ENCODE measurements at regions not wholly inside any gene's neighbourhood (a gene's known extent, or its start where the extent isn't known, plus 50 kb on each side); places are given as distances from the start of the nearest gene placed in this dataset.

DNA sequence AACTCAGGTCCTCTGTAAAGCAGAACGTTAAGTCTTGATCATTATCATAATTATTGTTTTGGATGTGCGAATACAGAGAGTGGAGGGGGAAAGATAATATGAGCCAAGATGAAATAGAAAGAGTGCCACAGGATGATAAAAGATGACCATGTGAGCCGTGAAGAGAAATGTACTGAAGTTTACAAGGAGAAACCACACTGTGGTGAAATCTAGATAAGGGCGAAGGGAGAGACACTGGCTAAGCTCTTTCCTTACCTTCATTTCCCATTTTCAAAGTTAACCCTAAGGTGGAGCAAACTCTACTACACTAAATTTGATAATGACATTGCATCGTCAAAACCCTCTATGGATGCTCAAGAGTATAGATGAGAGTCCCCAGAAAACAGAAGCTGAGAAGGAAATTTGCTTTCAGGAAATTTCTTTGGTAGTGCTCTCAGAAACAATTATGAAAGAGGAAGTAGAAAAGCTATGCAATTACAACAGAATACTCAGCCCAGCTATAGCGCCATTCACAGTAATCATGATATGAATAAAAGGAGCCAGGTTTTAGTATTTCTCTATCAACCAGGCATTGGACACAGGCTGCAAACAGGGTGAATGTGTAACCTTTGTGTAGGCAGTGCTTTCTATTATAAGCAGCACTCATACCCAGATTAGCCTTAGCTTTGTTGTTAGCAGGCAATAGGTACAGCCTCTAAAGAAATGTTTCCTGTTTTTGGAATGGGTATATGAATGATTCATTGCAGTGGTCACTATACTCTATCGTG, 1080.7 kb downstream of the GRIK2 start:
- no peak for DNase-seq

DNA sequence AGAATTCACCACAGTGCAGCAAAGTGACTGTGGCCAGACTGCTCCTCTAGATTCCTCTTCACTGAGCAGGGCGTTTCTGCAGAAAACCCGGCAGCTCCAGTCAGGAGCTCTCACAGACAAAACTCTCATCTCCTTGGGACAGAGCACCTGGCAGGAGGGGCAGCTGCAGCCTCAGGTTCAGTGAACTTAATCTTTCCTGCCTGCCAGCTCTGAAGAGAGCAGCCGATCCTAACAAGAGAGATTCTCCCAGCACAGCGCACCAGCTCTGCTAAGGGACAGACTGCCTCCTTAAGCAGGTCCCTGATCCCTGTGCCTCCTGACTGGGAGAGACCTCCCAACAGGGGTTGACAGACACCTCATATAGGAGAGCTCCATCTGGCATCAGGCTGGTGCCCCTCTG, 1065.5 kb downstream of the GRIK2 start:
- no peak for DNase-seq

GRCh38 chr6:102438171-102438570, 1044.7 kb downstream of the GRIK2 start:
- DNase-seq, result no peak

- no peak for DNase-seq
These were observed 1024.0 kb downstream of the GRIK2 start for GRCh38 chr6:102417368-102417998.

- no peak for DNase-seq
These were observed 1022.4 kb downstream of the GRIK2 start for GRCh38 chr6:102415891-102416290.

DNA sequence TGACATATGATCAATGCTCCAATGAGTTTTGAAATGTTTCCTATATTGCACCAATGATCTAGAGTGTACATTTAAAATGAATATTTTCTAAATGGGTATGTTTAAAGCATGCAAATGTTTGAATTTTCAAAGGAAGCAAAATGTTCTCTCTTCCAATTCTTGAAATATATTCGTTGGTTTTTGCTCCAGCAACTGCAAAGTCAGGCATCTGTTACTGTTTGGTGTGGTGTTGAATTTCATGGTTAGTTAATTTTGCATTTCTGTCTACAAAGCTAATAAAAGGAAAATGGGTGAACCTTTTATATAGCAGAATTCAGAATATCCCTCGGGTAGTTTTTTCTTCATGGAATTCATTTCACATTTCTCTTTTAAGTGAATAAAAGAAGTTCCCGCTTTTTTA, 1018.3 kb downstream of the GRIK2 start:
- no peak for DNase-seq

GRCh38 chr6:102407886-102408741, 1014.6 kb downstream of the GRIK2 start:
- DNase-seq, result no peak

GRCh38 chr6:102405860-102406259, 1012.4 kb downstream of the GRIK2 start:
- no peak for DNase-seq

GRCh38 chr6:102402635-102403329, 1009.3 kb downstream of the GRIK2 start:
- no peak for DNase-seq

DNA sequence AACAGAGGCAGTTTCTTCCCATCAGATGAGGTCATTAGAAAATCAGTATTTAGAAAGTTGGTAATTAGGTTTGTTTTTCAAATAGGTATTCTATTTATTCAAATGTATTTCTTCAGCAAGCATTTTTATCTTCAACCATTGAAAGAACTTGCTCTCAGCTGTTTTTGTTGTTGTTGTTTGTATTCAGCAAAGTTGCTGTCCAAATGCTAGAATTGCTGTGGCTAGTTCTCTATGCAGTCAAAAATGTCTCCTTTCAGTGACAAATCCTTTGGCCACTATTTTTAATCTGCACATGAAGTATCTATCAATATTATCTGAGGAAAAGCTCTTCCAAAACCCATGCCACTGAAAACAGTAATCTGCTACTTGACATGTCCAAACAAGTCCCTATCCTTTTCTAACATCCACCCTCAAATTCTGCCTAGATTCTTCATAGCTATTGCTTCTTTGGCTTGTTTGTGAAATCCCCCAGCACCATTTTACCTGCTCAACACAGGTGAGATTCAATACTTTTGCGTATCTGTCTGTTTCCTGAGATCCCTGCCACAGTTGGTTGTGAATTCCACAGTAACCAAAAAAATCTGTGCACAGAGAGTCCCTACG, 1005.4 kb downstream of the GRIK2 start:
- no peak for DNase-seq

GRCh38 chr6:102390541-102390940, 997.0 kb downstream of the GRIK2 start:
- DNase-seq, result no peak

GRCh38 chr6:102389994-102390393, 996.5 kb downstream of the GRIK2 start:
- no peak for DNase-seq

GRCh38 chr6:102387326-102388033, 994.0 kb downstream of the GRIK2 start:
- DNase-seq, result no peak

GRCh38 chr6:102381203-102381602, 987.7 kb downstream of the GRIK2 start:
- no peak for DNase-seq

DNA sequence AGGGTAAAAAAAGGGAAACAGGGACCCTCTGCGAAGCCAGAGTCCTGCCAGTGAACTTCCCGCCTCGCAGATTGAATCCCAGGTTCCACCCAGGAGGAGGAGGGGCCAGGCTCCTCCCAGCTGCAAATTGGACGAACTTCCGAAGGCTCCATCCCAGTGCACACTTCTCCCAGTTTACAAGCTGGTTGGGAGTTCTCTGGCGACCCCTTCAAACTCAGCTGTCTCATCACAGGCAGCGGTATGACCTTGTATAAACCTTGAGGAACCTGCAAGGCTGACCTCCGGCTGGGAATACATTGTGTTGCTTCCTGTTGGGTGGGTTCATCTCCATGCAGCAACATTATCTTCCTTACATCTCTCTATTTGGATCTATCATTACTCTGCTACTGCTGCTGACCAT, 962.7 kb downstream of the GRIK2 start:
- DNase-seq, result no peak

DNA sequence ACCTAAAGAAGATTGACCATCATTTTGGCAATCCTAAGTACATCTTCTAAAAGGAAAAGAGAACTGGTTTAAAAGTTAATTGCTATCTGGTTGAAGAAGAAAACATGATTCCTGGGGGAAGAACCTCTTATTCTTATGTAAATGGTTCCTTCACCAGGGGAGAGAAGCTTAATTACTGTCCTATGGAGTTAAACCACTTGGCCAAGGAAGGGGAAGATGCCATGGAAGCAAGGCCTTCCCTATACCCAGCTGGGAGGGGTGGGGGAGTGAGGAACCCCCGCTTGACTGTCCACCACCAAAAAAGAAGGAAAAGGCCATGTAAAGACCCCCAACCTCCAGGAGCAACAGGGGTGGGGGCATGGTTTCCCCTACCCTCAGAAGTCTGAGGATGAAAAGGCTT, 962.1 kb downstream of the GRIK2 start:
- DNase-seq, result no peak

DNA sequence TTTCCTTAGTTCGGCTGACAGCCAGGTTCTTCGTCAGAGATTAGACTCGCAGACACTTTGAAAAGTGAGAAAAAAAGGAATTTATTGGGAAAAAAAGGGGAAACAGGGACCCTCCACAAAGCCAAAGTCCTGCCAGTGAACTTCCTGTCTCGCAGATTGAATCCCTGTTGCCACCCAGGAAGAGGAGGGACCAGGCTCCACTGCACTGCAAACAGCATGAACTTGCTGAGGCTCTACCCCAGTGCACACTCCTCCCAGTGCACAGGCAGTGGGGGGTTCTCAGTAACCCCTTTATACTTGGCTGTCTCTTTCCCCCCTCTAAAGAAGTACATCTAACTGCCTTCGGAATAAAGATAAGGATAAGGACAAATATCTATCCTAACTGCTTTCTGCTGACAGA, 959.0 kb downstream of the GRIK2 start:
- DNase-seq, result no peak

GRCh38 chr6:102344769-102345168, 951.3 kb downstream of the GRIK2 start:
- DNase-seq, result no peak

- no peak for DNase-seq
These were observed 946.8 kb downstream of the GRIK2 start for GRCh38 chr6:102340311-102340710.

DNA sequence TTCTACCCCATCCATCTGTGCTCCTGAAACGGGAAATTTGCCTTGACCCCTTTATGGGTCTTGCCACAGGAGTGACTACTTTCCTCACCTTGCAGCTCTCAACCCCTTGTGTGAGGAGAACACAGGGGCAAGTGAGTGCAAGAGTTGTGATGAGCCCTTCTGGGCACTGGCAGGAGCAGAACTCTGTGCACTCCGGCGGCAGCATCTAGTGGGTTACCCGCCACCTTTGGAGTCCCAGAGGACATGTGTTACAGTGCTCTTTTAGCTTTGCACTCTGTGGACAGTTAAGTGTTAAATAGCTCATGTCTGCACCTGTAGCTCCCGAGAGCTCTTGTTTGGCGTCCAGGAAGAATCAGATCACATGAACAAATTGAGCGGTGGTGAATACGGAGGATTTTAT, 940.2 kb downstream of the GRIK2 start:
- DNase-seq, result no peak

DNA sequence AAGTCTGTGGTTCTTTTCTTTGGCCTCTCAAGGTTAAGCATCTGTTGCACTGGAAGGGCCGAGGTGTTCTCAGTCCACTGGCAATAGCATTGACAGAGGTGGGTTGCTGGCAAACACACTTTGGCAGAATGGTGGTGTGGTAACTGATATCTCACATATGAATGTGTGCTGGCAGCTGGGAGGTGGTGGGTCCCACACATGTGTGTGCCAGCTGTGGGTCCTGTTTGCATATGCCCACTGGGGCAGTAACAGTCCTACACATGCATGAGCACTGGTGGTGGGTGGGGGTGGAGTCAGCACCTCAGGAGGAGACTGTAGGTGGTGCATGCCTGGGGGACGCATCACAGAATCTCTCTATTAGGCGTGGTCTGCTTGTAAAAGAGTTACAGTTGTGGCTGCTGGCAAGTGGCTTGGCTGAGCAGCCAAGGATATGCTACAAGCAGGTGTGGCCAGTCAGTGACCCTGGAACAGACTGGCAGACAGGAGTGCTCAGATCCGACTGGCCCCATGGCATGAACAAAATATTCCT, 934.3 kb downstream of the GRIK2 start:
- DNase-seq, result no peak

DNA sequence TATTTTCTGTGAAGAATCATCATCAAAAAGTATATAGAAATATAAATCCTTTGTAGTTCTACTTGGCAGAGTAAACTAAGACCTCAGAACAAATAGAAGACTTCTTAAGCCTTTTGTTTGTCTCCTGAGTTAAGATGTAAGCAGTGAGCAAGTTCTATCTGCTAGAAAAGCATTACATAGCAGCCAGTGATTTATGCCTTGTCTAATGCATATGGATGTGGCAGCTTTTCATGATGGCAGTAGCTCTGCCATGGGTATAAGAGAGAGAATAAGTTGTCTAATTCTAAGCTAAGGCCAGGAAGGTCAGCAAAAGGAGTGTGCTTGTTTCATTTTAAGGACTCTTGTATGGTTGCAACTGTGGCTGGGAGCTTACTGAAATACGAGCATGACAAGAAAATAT, 920.2 kb downstream of the GRIK2 start:
- DNase-seq, result no peak
